NCI-H128 (cell line): ENCODE measurements at regions not wholly inside any gene's neighbourhood (a gene's known extent, or its start where the extent isn't known, plus 50 kb on each side); places are given as distances from the start of the nearest gene placed in this dataset.
A peak's percentile ranks its signal among the peaks of the same experiment; 100 is the strongest.
"Not testable (repeated sequence)": the region's sequence is repeated elsewhere in the genome, so short reads cannot be mapped to it uniquely, and the experiment has no call there.

Source experiments
- DNase-seq: peaks from one replicate; lab custom pipeline; 2025; ENCODE audit not compliant: unreplicated experiment; lab: John Stamatoyannopoulos, UW

- no peak for DNase-seq
These were observed 474.4 kb downstream of the CDH9 start for GRCh38 chr5:26563979-26564378.

GRCh38 chr5:26553079-26553478 lies 485.3 kb downstream of the CDH9 start:
- peak; percentile 90 for DNase-seq

DNA sequence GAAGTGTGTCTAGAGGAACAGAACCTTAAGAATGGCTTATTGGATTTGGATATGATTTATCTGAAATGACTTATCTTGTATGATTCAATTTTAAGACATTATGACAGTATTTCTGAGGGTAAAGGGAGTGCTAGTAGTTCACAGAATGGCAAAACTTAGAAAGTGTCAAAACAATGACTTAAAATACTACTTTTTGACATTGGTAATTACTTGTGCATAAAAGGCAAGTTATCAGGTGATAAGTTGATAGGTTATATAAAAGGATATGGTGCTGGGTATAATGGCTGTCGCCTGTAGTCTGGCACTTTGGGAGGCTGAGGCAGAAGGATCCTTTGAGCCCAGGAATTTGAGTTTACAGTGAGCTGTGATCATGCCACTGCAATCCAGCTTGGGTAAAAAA lies 494.4 kb downstream of the CDH9 start:
- no peak for DNase-seq

DNA sequence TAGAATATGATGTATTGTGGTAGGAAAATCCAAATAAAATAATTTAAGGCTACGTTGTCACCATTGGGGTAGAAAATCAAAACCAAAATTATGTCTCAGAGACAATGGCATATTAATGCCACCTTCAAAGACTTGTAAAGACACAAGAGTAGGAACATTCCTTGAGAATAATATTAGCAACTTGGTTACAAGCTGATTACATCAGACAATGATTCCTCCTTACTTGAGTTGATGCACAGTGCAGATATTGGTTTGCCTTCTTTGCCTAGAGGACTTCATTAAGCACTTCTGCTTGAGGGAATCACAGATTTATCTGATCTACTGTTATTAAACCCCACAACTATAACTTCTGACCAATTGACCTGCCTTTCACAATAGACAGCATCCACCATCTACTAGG lies 500.2 kb downstream of the CDH9 start:
- DNase-seq, result no peak

GRCh38 chr5:26535215-26535614 lies 503.2 kb downstream of the CDH9 start:
- DNase-seq, result no peak

DNA sequence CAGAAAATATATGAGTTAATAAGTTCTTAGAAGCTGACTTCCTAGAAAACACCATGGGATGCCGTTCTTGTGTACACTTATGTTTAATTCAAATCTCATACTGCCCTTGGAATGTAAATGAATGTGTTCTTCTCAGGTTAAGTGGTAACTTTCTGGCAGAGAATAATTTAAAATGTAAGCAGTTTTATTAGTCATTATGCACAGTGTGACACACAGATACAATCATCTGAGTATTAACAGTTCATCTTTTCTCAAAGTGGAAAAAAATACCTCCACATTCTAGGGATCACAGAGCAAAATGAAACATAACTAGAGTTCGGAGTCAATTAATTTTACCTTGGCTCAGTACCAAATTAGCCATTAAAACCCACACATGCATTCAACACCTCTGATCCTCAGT lies 508.1 kb downstream of the CDH9 start:
- DNase-seq, result no peak

- DNase-seq, result no peak
These were observed 519.1 kb downstream of the CDH9 start for GRCh38 chr5:26519245-26519644.

DNA sequence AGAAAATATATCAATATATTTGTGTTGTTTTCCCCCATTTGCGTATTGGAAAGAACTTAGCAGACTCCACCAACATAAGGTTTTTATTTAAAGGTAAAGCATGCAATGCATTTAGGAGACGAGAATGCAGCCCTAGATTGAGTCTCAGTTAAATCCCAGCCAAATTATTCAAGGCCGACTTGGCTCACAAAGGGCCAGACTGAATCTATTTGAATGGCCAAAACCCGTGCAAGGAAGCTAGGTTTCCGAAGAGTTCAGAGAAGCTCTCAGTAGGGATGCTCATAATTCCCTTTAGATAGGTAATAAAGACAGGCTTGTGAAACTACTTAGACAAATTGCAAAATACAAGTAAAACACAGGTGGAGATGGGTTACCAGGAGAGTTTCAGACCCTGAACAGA lies 520.3 kb downstream of the CDH9 start:
- DNase-seq, result no peak

DNA sequence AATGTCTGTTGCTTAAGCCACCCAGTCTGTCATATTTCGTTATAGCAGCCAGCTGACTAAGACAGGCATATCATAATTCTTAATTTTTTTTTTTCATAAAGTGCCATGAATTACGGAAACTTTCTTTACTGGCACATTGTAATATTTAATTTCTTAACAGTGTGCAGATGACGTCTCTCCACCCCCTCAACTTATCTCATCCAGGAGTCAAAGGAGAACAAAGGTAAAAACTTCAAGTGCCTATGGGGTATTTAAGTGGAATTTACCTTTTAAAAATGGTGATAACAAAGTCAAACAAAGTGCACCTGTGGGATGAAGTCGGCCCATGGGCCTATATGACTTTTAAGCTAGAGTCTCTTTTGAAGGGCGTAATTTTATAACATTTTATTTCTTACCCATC lies 539.4 kb downstream of the CDH9 start:
- DNase-seq, result no peak

- DNase-seq, result no peak
These were observed 542.9 kb downstream of the CDH9 start for GRCh38 chr5:26495437-26495836.

DNA sequence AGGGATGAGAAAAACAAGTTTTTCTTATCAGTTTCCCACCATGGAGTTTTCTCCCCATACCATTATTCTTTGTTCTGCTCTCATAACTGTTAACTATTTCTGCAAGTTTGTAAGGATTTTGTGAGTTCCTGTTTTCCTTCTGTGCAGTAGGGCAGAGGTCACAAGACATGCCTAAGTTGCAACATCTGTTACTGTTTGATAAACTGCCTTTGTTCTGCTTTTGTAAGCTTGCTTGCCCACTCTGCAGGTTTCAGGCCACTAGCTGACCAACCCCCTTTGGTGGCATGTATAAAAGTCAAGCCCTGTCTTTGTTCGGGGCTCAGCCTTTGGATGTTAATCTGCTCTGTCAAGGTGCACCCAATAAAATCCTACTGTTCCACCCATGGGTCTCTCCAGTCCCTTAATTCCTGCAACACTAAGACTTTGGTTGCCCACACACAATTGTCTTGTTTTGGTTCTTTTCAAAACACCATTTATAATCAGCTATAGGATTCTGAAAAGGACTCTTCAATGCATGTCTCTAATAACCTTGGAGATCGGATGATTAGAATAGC lies 545.4 kb downstream of the CDH9 start:
- DNase-seq, result no peak

- no peak for DNase-seq
These were observed 550.8 kb downstream of the CDH9 start for GRCh38 chr5:26487553-26487952.

DNA sequence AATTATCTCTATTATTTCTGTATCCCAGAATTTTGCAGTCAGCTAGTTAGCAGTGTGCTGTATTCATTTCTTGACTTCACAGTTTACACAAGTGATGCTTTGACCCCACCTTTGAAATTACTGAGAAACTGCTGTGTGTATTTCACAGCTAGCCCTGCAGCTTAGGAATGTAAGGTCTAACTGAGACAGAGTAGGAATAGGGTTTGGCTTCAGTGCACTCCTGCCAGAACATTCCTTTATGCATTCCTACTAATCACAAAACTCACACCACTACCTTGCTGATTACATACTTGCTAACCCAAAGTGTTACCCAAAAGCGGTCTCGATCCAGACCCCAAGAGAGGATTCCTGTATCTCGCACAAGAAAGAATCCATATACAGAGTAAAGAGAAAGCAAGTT lies 551.8 kb downstream of the CDH9 start:
- no peak for DNase-seq

DNA sequence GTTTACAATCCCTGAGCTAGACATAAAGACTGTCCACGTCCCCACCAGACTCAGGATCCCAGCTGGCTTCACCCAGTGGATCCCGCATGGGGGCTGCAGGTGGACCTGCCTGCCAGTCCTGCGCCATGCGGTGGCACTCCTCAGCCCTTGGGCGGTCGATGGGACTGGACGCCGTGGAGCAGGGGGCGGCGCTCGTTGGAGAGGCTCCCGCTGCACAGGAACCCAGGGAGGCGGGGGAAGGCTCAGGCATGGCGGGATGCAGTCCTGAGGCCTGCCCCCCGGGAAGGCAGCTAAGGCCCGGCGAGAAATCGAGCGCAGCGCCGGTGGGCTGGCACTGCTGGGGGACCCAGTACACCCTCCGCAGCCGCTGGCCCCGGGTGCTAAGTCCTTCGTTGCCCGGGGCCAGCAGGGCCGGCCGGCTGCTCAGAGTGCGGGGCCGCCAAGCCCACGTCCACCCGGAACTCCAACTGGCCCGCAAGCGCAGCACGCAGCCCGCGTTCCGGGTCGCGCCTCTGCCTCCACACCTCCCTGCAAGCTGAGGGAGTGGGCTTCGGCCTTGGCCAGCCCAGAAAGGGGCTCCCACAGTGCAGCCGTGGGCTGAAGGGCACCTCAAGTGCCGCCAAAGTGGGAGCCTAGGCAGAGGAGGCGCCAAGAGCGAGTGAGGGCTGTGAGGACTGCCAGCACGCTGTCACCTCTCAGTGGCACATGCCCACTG lies 553.1 kb downstream of the CDH9 start:
- DNase-seq, result not testable (repeated sequence)

GRCh38 chr5:26482810-26483375 lies 555.5 kb downstream of the CDH9 start:
- DNase-seq, result no peak

- DNase-seq, result no peak
These were observed 556.1 kb downstream of the CDH9 start for GRCh38 chr5:26482076-26482809.

GRCh38 chr5:26470439-26470838 lies 567.9 kb downstream of the CDH9 start:
- DNase-seq, result no peak

DNA sequence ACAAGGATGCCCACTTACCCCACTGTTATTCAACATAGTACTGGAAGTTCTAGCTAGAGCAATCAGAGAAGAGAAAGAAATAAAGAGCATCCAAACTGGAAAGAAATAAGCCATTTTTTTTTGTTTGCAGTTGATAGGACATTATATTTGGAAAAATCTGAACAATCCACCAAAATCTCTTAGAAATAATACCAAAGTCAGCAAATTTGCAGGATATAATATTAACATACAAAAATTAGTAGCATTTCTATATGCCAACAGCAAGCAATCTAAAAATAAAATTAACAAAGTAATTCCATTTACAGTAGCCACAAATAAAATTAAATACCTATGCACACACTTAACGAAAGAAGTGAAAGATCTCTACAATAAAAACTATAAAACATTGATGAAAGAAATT lies 599.3 kb downstream of the CDH9 start:
- DNase-seq, result no peak

GRCh38 chr5:26434688-26435087 lies 603.7 kb downstream of the CDH9 start:
- no peak for DNase-seq

DNA sequence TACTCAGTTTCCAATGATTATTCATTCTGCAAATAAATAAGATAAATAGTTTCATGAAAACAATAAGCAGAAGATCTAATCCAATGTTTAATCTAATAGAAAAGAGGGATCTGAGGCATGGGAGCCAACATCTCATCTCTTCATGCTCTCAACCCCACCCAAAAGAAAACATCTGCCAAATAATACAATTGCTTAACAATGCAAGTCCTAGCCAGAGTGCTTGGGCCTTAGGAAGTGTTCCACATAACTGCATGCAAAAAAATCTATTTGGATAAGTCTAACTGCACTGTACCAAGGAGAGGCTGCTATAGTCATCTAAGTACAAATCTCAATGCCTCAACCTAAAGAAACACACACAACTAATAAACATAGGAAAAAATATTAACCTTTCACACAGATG lies 606.0 kb downstream of the CDH9 start:
- no peak for DNase-seq

DNA sequence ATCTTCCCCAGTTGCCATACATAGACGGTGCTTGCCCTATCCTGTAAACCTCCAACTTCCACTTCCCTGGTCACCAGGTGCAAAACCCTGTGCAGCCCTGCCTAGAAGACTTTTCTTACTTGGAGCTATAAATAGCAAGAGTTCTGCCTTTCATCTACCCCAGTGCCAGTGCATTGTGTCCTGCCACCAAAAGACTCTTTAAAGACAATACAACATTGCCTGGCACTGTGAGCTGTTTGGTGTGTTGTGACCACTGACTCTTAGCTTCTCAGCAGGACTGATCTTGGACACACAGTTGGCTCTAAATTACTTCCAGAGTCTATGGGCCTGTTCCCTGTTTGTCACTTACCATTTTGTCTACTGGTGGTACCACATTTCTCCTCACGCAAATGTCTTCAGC lies 608.1 kb downstream of the CDH9 start:
- DNase-seq, result no peak

GRCh38 chr5:26427281-26427680 lies 611.1 kb downstream of the CDH9 start:
- DNase-seq, result no peak
